Skin epidermis (tissue), 12 donors: ENCODE measurements at regions not wholly inside any gene's neighbourhood (a gene's known extent, or its start where the extent isn't known, plus 50 kb on each side); places are given as distances from the start of the nearest gene placed in this dataset.

Source experiments
- H3K27ac ChIP-seq, 21 experiments: fragments of 200-600 bp; sonication (generic) in 11 of 21; one replicate each; pipeline ENCODE4 v1.5.0; 2020; ENCODE audit warnings: mild to moderate bottlenecking in 3 of 21, inconsistent platforms in 2 of 21, moderate library complexity in 2 of 21
- H3K4me3 ChIP-seq, 7 experiments: fragments of 200-600 bp; sonication (generic) in 2 of 7; one replicate each; pipeline ENCODE4 v1.5.0; 2020; ENCODE audit warnings: inconsistent platforms in 2 of 7, mild to moderate bottlenecking in 2 of 7, moderate library complexity in 1 of 7

GRCh38 chr11:29786092-29786491, 230.7 kb downstream of the KCNA4 start:
- Histone ChIP-seq H3K4me3 (no peak overlapping the region), H3K27ac (no peak overlapping the region)

- no peak overlapping the region for H3K27ac ChIP-seq
- no peak overlapping the region for H3K4me3 ChIP-seq
Observed at GRCh38 chr11:29783506-29783905, 233.3 kb downstream of the KCNA4 start.

GRCh38 chr11:29782447-29782846, 234.4 kb downstream of the KCNA4 start:
- H3K4me3 ChIP-seq = no peak overlapping the region
- no peak overlapping the region for H3K27ac ChIP-seq

- no peak overlapping the region for H3K27ac ChIP-seq
- no peak overlapping the region for H3K4me3 ChIP-seq
Observed at GRCh38 chr11:29781268-29781667, 235.6 kb downstream of the KCNA4 start.

GRCh38 chr11:29780756-29781155, 236.1 kb downstream of the KCNA4 start:
- Histone ChIP-seq H3K4me3 (no peak overlapping the region), H3K27ac (no peak overlapping the region)

- no peak overlapping the region for H3K4me3 ChIP-seq
Observed at GRCh38 chr11:29773656-29774264, 243.1 kb downstream of the KCNA4 start.

GRCh38 chr11:29756871-29757270, 260.0 kb downstream of the KCNA4 start:
- no peak overlapping the region for H3K4me3 ChIP-seq
- H3K27ac ChIP-seq = no peak overlapping the region

More at GRCh38 chr11:29773656-29774264, 243.1 kb downstream of the KCNA4 start:
- no peak overlapping the region for H3K27ac ChIP-seq

GRCh38 chr11:29755474-29755873, 261.4 kb downstream of the KCNA4 start:
- no peak overlapping the region for H3K4me3 ChIP-seq
- no peak overlapping the region for H3K27ac ChIP-seq

- no peak overlapping the region for H3K27ac ChIP-seq
- no peak overlapping the region for H3K4me3 ChIP-seq
Observed at GRCh38 chr11:29751618-29752017, 265.2 kb downstream of the KCNA4 start.

- no peak overlapping the region for H3K4me3 ChIP-seq
- H3K27ac ChIP-seq = no peak overlapping the region
Observed at GRCh38 chr11:29750392-29750791, 266.4 kb downstream of the KCNA4 start.

- Histone ChIP-seq H3K27ac (no peak overlapping the region), H3K4me3 (no peak overlapping the region)
Observed at GRCh38 chr11:29734287-29734686, 282.5 kb downstream of the KCNA4 start.

- H3K4me3 ChIP-seq = no peak overlapping the region
Observed at GRCh38 chr11:29713831-29714320, 303.0 kb downstream of the KCNA4 start.

GRCh38 chr11:29712616-29713015, 304.2 kb downstream of the KCNA4 start:
- Histone ChIP-seq H3K4me3 (no peak overlapping the region), H3K27ac (no peak overlapping the region)

More at GRCh38 chr11:29713831-29714320, 303.0 kb downstream of the KCNA4 start:
- H3K27ac ChIP-seq = no peak overlapping the region

GRCh38 chr11:29707924-29708323, 308.9 kb downstream of the KCNA4 start:
- no peak overlapping the region for H3K4me3 ChIP-seq

GRCh38 chr11:29685361-29685760, 331.5 kb downstream of the KCNA4 start:
- Histone ChIP-seq H3K27ac (no peak overlapping the region), H3K4me3 (no peak overlapping the region)

More at GRCh38 chr11:29707924-29708323, 308.9 kb downstream of the KCNA4 start:
- H3K27ac ChIP-seq = no peak overlapping the region

- Histone ChIP-seq H3K27ac (no peak overlapping the region), H3K4me3 (no peak overlapping the region)
Observed at GRCh38 chr11:29682856-29683255, 334.0 kb downstream of the KCNA4 start.

GRCh38 chr11:29679996-29680395, 336.8 kb downstream of the KCNA4 start:
- Histone ChIP-seq H3K4me3 (no peak overlapping the region), H3K27ac (no peak overlapping the region)

GRCh38 chr11:29676993-29677392, 339.8 kb downstream of the KCNA4 start:
- H3K4me3 ChIP-seq = no peak overlapping the region
- no peak overlapping the region for H3K27ac ChIP-seq

- Histone ChIP-seq H3K27ac (no peak overlapping the region), H3K4me3 (no peak overlapping the region)
Observed at GRCh38 chr11:29669310-29669709, 347.5 kb downstream of the KCNA4 start.

- Histone ChIP-seq H3K4me3 (no peak overlapping the region), H3K27ac (no peak overlapping the region)
Observed at GRCh38 chr11:29657709-29658108, 359.1 kb downstream of the KCNA4 start.

- Histone ChIP-seq H3K4me3 (no peak overlapping the region), H3K27ac (no peak overlapping the region)
Observed at GRCh38 chr11:29656597-29656996, 360.2 kb downstream of the KCNA4 start.

GRCh38 chr11:29645373-29645772, 371.5 kb downstream of the KCNA4 start:
- Histone ChIP-seq H3K27ac (no peak overlapping the region), H3K4me3 (no peak overlapping the region)
